ENCODE measurements at regions not wholly inside any gene's neighbourhood (a gene's known extent, or its start where the extent isn't known, plus 50 kb on each side); places are given as distances from the start of the nearest gene placed in this dataset.

DNA sequence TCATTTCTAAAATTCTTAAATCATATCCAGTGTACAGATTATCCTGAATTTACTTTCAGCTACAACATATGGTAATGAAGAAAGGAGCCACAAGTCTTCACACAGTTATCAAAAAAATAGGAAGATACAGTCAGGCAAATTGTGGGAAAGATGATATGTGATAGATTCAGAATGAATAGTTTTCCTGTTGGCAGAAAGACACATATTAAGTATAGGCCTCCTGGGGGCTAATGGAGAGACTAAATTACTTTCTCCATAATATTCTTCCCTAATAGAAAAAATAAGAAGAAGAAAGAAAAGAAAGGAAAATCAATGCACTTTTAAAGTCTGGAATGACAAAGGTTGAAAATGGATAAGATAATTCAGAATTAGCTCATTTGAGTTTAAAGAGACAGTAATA lies 2073.5 kb downstream of the LRRC4C start:
- H3K4me2 ChIP-seq (ENCODE audit: insufficient read depth, insufficient read length, low read length), result no peak overlapping the region
- H3K9ac ChIP-seq (ENCODE audit: extremely low read depth, insufficient read length, low read length), result no peak overlapping the region
- H3K23ac ChIP-seq (ENCODE audit: insufficient read length, low read depth, low read length), result no peak overlapping the region
- H2BK12ac ChIP-seq (ENCODE audit: insufficient read length, low read depth, low read length), result no peak overlapping the region
- Mint-ChIP-seq H3K36me3 (ENCODE audit: insufficient read depth in 1 of 3, low read depth in 3 of 3) (peaks cover 5 to 9% (median 8%) of the 10 kb centered on the region in 3 experiments; a peak in 6 of 7 replicates), H3K27me3 (ENCODE audit: low read depth) (no peaks in the 10 kb centered on the region), H3K4me3 (no peak overlapping the region), H3K4me1 (no peaks in the 10 kb centered on the region), H3K27ac (no peak overlapping the region), H3K9me3 (peaks cover 8 to 15% of the 10 kb centered on the region in 2 experiments)
- no peak overlapping the region for H3K56ac ChIP-seq (ENCODE audit: insufficient read length, low read depth, low read length)
- H2BK15ac ChIP-seq (ENCODE audit: low read depth, low read length), result no peak overlapping the region
- H2BK5ac ChIP-seq (ENCODE audit: insufficient read length, low read length), result no peak overlapping the region
- H4K5ac ChIP-seq (ENCODE audit: insufficient read length, low read depth, low read length), result no peak overlapping the region
- no peak overlapping the region for H3K14ac ChIP-seq (ENCODE audit: insufficient read depth, low read length)
- no peak overlapping the region for H2BK20ac ChIP-seq (ENCODE audit: low read depth, low read length, poor library complexity, severe bottlenecking)
- no peaks in the 10 kb centered on the region for H3K23me2 ChIP-seq (ENCODE audit: insufficient read length, low read depth, low read length, poor library complexity, severe bottlenecking)
- no peak overlapping the region for H3K18ac ChIP-seq (ENCODE audit: insufficient read length, low read depth, low read length)
- TF ChIP-seq CTCF (conservative IDR thresholded peaks at IDR 0.05), result no peak
- H4K20me1 ChIP-seq (ENCODE audit: control insufficient read depth, insufficient read depth, insufficient read length), result no peaks in the 10 kb centered on the region
- no peak overlapping the region for H2AFZ ChIP-seq (ENCODE audit: low read length)
- no peak for DNase-seq
- peaks cover 12% of the 10 kb centered on the region for H3K9me3 ChIP-seq (ENCODE audit: control insufficient read depth, low read depth, low read length)
- no peak overlapping the region for H4K8ac ChIP-seq (replicated peaks; ENCODE audit: insufficient read length, low read depth, low read length)
- no peak overlapping the region for H3T11ph ChIP-seq (ENCODE audit: low read length)
- H2AK5ac ChIP-seq (ENCODE audit: insufficient read length, low read length), result no peak overlapping the region
- no peaks in the 10 kb centered on the region for H3K79me2 ChIP-seq (ENCODE audit: insufficient read depth, low read length)
- no peak overlapping the region for H2BK120ac ChIP-seq (ENCODE audit: low read depth, low read length, poor library complexity, severe bottlenecking)
- H3K27me3 ChIP-seq (ENCODE audit: insufficient read depth, low read length), result no peaks in the 10 kb centered on the region
- no peaks in the 10 kb centered on the region for H3K4me1 ChIP-seq (ENCODE audit: insufficient read depth, low read length)
- H3K27ac ChIP-seq (ENCODE audit: insufficient read length, low read depth, low read length), result no peak overlapping the region
- H3K79me1 ChIP-seq (ENCODE audit: insufficient read depth, low read depth, low read length, poor library complexity, severe bottlenecking), result no peaks in the 10 kb centered on the region
- no peak overlapping the region for H3K4ac ChIP-seq (ENCODE audit: low read depth, low read length)
- no peak overlapping the region for H4K91ac ChIP-seq (ENCODE audit: insufficient read length, low read depth, low read length)
